ENCODE measurements at regions not wholly inside any gene's neighbourhood (a gene's known extent, or its start where the extent isn't known, plus 50 kb on each side); places are given as distances from the start of the nearest gene placed in this dataset.

GRCh38 chr4:159420162-159421057, 317.5 kb downstream of the RAPGEF2 start (continued):
- TF ChIP-seq ZNF839 (CRISPR knock-in tag; IDR thresholded peaks at IDR 0.05; ENCODE audit: borderline replicate concordance) (no peak), NR2F6 (IDR thresholded peaks at IDR 0.05) (0 out of 2 replicates have a peak, but pooled peaks have one; percentile 21), NR2F6 (CRISPR knock-in tag; IDR thresholded peaks at IDR 0.05) (peak; percentile 72; the same call in 1 of the 2 replicates), GZF1 (CRISPR knock-in tag; IDR thresholded peaks at IDR 0.05) (peak; percentile 59; the same call in 1 of the 2 replicates), RELA (CRISPR knock-in tag; IDR thresholded peaks at IDR 0.05) (no peak), KDM6A (CRISPR knock-in tag; IDR thresholded peaks at IDR 0.05; ENCODE audit: low read depth) (peak; percentile 92), ATF1 (CRISPR knock-in tag; IDR thresholded peaks at IDR 0.05) (peak; percentile 55), ATF7-NPFF (CRISPR knock-in tag; IDR thresholded peaks at IDR 0.05; ENCODE audit: low read depth) (no peak), ZNF746 (CRISPR knock-in tag; IDR thresholded peaks at IDR 0.05) (peak; percentile 72), ZNF12 (CRISPR knock-in tag; IDR thresholded peaks at IDR 0.05) (peak; percentile 72; the same call in 1 of the 2 replicates), FOXP1 (IDR thresholded peaks at IDR 0.05) (peak; percentile 38; the same call in 1 of the 2 replicates), FOXP1 (CRISPR knock-in tag; IDR thresholded peaks at IDR 0.05) (peak; percentile 89; the same call in 1 of the 2 replicates), ZSCAN31 (CRISPR knock-in tag; IDR thresholded peaks at IDR 0.05; ENCODE audit: low read depth) (no peak), TCF12 (IDR thresholded peaks at IDR 0.05) (no peak), TCF12 (CRISPR knock-in tag; IDR thresholded peaks at IDR 0.05) (no peak), SMYD3 (CRISPR knock-in tag; IDR thresholded peaks at IDR 0.05) (0 out of 2 replicates have a peak, but pooled peaks have one; percentile 53), SALL2 (CRISPR knock-in tag; IDR thresholded peaks at IDR 0.05) (peak; percentile 68; the same call in 1 of the 2 replicates), DNMT1 (CRISPR knock-in tag; IDR thresholded peaks at IDR 0.05) (no peak), AHDC1 (CRISPR knock-in tag; IDR thresholded peaks at IDR 0.05; ENCODE audit: borderline replicate concordance) (peak; percentile 96; the same call in 1 of the 2 replicates), ZNF513 (CRISPR knock-in tag; conservative IDR thresholded peaks at IDR 0.05) (no peak), ZNF282 (IDR thresholded peaks at IDR 0.05; ENCODE audit: partially characterized antibody) (no peak), SNAI1 (CRISPR knock-in tag; IDR thresholded peaks at IDR 0.05; ENCODE audit: borderline replicate concordance) (no peak), ZNF607 (CRISPR knock-in tag; IDR thresholded peaks at IDR 0.05; ENCODE audit: borderline replicate concordance) (no peak), ZSCAN21 (CRISPR knock-in tag; IDR thresholded peaks at IDR 0.05; ENCODE audit: borderline replicate concordance) (no peak), ZNF432 (CRISPR knock-in tag; IDR thresholded peaks at IDR 0.05; ENCODE audit: borderline replicate concordance) (no peak), PRMT3 (CRISPR knock-in tag; IDR thresholded peaks at IDR 0.05; ENCODE audit: borderline replicate concordance, low read depth) (no peak)
